Endothelial cell of umbilical vein (primary cell): ENCODE measurements at regions not wholly inside any gene's neighbourhood (a gene's known extent, or its start where the extent isn't known, plus 50 kb on each side); places are given as distances from the start of the nearest gene placed in this dataset.

Experiments
- BruUV-seq: library from RNA; stranded (reverse); fragments of 400-500 nt; replicated peaks from 2 replicates; lab custom pipeline; 2021; lab: Mats Ljungman, UMichigan
- CTCF ChIA-PET: fragments of 300-600, 350-600 bp; sonication (Branson Sonifier 250); formaldehyde crosslinking; loops from one replicate; lab custom pipeline; 2021; ENCODE audit warnings: antibody characterized with exemption, inconsistent platforms; lab: Charles Lee
- POLR2A ChIA-PET: fragments of 300-600, 350-600 bp; sonication (Branson Sonifier 250); formaldehyde crosslinking; loops from one replicate; lab custom pipeline; 2021; ENCODE audit warnings: antibody characterized with exemption, inconsistent platforms; lab: Charles Lee
- DNase-seq: peaks from one replicate; pipeline ENCODE4 v3.0.0-alpha.2; 2011; ENCODE audit warnings: low read depth, low spot score
- FAIRE-seq: peaks from 2 replicates; lab custom pipeline; 2011; peaks lifted over from hg19 to GRCh38; lab: Jason Lieb, UNC
- H2AFZ ChIP-seq: 2 replicates; pipeline ENCODE4 v1.6.0; 2012; ENCODE audit warnings: low read depth, low read length, control low read depth, inconsistent platforms
- H3K27ac ChIP-seq: 2 replicates; pipeline ENCODE4 v1.5.1; 2011; ENCODE audit warnings: low read depth, mild to moderate bottlenecking, control low read depth, low read length, moderate library complexity; ENCODE audit not compliant: insufficient read depth
- H3K27me3 ChIP-seq, 2 experiments: 2 replicates each; pipeline versions ENCODE4 v1.6.0 to v1.6.1; 2011; ENCODE audit warnings: low read length in 2 of 2, mixed read lengths in 1 of 2; ENCODE audit not compliant: control insufficient read depth in 2 of 2, insufficient read depth in 2 of 2
- H3K36me3 ChIP-seq, 2 experiments: 2 replicates in 1 of 2; 3 replicates in 1 of 2; pipeline ENCODE4 v1.5.1; 2011; ENCODE audit warnings: low read length in 2 of 2, mild to moderate bottlenecking in 1 of 2, moderate library complexity in 1 of 2; ENCODE audit not compliant: control insufficient read depth in 2 of 2, insufficient read depth in 2 of 2; ENCODE audit errors: extremely low read depth in 1 of 2
- H3K4me1 ChIP-seq: 3 replicates; pipeline ENCODE4 v1.5.1; 2011; ENCODE audit warnings: mild to moderate bottlenecking, low read length; ENCODE audit not compliant: control insufficient read depth, insufficient read depth; ENCODE audit errors: extremely low read depth
- H3K4me2 ChIP-seq: 2 replicates; pipeline ENCODE4 v1.6.1; 2011; ENCODE audit warnings: low read length, control low read depth, mixed read lengths; ENCODE audit not compliant: insufficient read depth
- H3K4me3 ChIP-seq, 3 experiments: fragments of 200-600 bp in 1 of 3; sonication (generic), shearing (Covaris generic) in 1 of 3; replicated peaks in 1 of 3; 2 replicates each; pipeline ENCODE4 v1.5.1; 2011 to 2016; ENCODE audit warnings: control low read depth in 3 of 3, low read length in 3 of 3, mild to moderate bottlenecking in 2 of 3, inconsistent platforms in 1 of 3, low read depth in 1 of 3, moderate library complexity in 1 of 3; ENCODE audit not compliant: insufficient read depth in 1 of 3
- H3K79me2 ChIP-seq: 2 replicates; pipeline ENCODE4 v1.6.0; 2012; ENCODE audit warnings: low read length, inconsistent platforms; ENCODE audit not compliant: control insufficient read depth, insufficient read depth
- H3K9ac ChIP-seq: replicated peaks from 2 replicates; pipeline ENCODE3; 2011; ENCODE audit warnings: low read length, control low read depth; ENCODE audit not compliant: insufficient read depth; ENCODE audit errors: extremely low read depth
- H3K9me1 ChIP-seq: replicated peaks from 3 replicates; pipeline ENCODE4 v1.6.0; 2011; ENCODE audit warnings: mild to moderate bottlenecking, low read length; ENCODE audit not compliant: control insufficient read depth, insufficient read depth; ENCODE audit errors: extremely low read depth
- H3K9me3 ChIP-seq: replicated peaks from 2 replicates; pipeline ENCODE4 v1.5.1; 2012; ENCODE audit warnings: low read length, inconsistent platforms; ENCODE audit not compliant: control insufficient read depth, insufficient read depth
- H4K20me1 ChIP-seq: replicated peaks from 2 replicates; pipeline ENCODE3; 2011; ENCODE audit warnings: mild to moderate bottlenecking, low read length; ENCODE audit not compliant: control insufficient read depth, insufficient read depth; ENCODE audit errors: extremely low read depth
- EZH2 ChIP-seq: IDR thresholded peaks from 2 replicates; pipeline ENCODE4 v1.6.1; 2012; ENCODE audit warnings: borderline replicate concordance, low read depth, mild to moderate bottlenecking, moderate library complexity, low read length, inconsistent platforms; ENCODE audit not compliant: severe bottlenecking
- FOS ChIP-seq: IDR thresholded peaks from 2 replicates; pipeline ENCODE4 v1.6.1; 2011; ENCODE audit warnings: mild to moderate bottlenecking, low read length, moderate library complexity, borderline replicate concordance; ENCODE audit not compliant: insufficient read depth
- GATA2 ChIP-seq: IDR thresholded peaks from 2 replicates; pipeline ENCODE4 v1.7.0; 2011; ENCODE audit warnings: low read depth, mild to moderate bottlenecking, moderate library complexity, mixed read lengths, low read length; ENCODE audit not compliant: insufficient read length, insufficient read depth
- JUN ChIP-seq: IDR thresholded peaks from 2 replicates; pipeline ENCODE4 v1.6.1; 2011; ENCODE audit warnings: borderline replicate concordance, low read depth; ENCODE audit not compliant: insufficient read length, insufficient read depth
- MYC ChIP-seq: IDR thresholded peaks from one replicate; pipeline ENCODE4 v1.6.1; 2011; ENCODE audit warnings: mild to moderate bottlenecking, low read depth, low read length
- POLR2A ChIP-seq: IDR thresholded peaks from 2 replicates; pipeline ENCODE4 v1.6.1; 2012; ENCODE audit warnings: low read depth, mild to moderate bottlenecking, control low read depth, low read length
- POLR2AphosphoS5 ChIP-seq: IDR thresholded peaks from 2 replicates; pipeline ENCODE4 v1.6.1; 2012; ENCODE audit warnings: low read depth, mild to moderate bottlenecking, control low read depth, low read length, moderate library complexity; ENCODE audit not compliant: insufficient read depth
- dilution Hi-C: fragments of 300-500 bp; cut with MboI; formaldehyde crosslinking; loops from one replicate; pipeline ENCODE4 v1.15.0; 2019; ENCODE audit warnings: low sequenced_read_pairs; ENCODE audit not compliant: extremely low pct_ligation_motif_present
- intact Hi-C: fragments of 100-400 bp; cut with micrococcal nuclease; formaldehyde crosslinking; loops from one replicate; pipeline ENCODE4 v1.10.0; 2022
- TF ChIP-seq, protein P1 (sequence below): IDR thresholded peaks from 2 replicates; pipeline ENCODE4 v1.6.1; 2011; ENCODE audit not compliant: insufficient read depth, insufficient read length
- TF ChIP-seq, protein P2 (sequence below), 2 donors: IDR thresholded peaks; 1 replicate in 1 of 2; 2 replicates in 1 of 2; pipeline ENCODE4 v1.5.1; 2011; ENCODE audit warnings: low read length in 2 of 2, mild to moderate bottlenecking in 2 of 2, moderate library complexity in 2 of 2, control low read depth in 1 of 2, inconsistent platforms in 1 of 2, low read depth in 1 of 2; ENCODE audit not compliant: insufficient read depth in 1 of 2; ENCODE audit errors: extremely low read depth in 1 of 2

DNA sequence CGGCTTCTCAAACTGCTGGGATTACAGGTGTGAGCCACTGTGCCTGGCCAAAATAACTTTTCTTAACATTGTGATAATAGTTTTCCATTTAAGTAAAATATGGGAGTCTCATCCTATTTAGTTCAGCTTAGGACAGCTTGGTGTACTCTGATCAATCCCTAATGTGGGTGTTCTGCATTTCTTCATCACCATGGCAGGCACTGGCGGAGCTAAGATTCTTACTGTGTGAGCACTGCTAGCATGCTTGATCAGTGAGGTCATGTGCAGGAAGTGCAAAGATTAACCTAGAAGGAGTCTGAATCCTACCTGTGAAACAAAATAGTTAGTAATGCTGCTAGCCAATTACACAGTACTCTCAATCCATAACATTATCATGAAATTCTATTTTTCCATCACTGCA is 1684.2 kb upstream of the SLC10A2 start:
- POLR2A ChIA-PET = no interaction called here
- Histone ChIP-seq H3K36me3 (no peaks in the 10 kb centered on the region), H3K9me3 (no peaks in the 10 kb centered on the region), H3K4me3 (no peak overlapping the region), H3K27ac (no peak overlapping the region), H3K79me2 (no peaks in the 10 kb centered on the region), H4K20me1 (no peaks in the 10 kb centered on the region), H3K27me3 (no peaks in the 10 kb centered on the region), H3K9me1 (no peaks in the 10 kb centered on the region), H3K9ac (no peak overlapping the region), H2AFZ (no peak overlapping the region), H3K4me1 (no peaks in the 10 kb centered on the region), H3K4me2 (no peak overlapping the region)
- dilution Hi-C loops (no loop called here), intact Hi-C loops (no loop called here)
- DNase-seq (no peak), FAIRE-seq (no peak)
- TF ChIP-seq MYC = no peak
- no peak for TF ChIP-seq POLR2AphosphoS5
- no peak for TF ChIP-seq EZH2
- TF ChIP-seq, protein P1, sequence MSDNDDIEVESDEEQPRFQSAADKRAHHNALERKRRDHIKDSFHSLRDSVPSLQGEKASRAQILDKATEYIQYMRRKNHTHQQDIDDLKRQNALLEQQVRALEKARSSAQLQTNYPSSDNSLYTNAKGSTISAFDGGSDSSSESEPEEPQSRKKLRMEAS = no peak
- no peak for TF ChIP-seq FOS
- TF ChIP-seq GATA2 = no peak
- TF ChIP-seq, protein P2, sequence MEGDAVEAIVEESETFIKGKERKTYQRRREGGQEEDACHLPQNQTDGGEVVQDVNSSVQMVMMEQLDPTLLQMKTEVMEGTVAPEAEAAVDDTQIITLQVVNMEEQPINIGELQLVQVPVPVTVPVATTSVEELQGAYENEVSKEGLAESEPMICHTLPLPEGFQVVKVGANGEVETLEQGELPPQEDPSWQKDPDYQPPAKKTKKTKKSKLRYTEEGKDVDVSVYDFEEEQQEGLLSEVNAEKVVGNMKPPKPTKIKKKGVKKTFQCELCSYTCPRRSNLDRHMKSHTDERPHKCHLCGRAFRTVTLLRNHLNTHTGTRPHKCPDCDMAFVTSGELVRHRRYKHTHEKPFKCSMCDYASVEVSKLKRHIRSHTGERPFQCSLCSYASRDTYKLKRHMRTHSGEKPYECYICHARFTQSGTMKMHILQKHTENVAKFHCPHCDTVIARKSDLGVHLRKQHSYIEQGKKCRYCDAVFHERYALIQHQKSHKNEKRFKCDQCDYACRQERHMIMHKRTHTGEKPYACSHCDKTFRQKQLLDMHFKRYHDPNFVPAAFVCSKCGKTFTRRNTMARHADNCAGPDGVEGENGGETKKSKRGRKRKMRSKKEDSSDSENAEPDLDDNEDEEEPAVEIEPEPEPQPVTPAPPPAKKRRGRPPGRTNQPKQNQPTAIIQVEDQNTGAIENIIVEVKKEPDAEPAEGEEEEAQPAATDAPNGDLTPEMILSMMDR (IDR thresholded peaks at IDR 0.05; ENCODE audit: extremely low read depth in 1 of 2, insufficient read depth in 1 of 2, low read depth in 1 of 2, low read length in 2 of 2) = no peak
- TF ChIP-seq POLR2A = no peak
- no peak for TF ChIP-seq JUN
- CTCF ChIA-PET = interaction anchor here (1.0 to 2.4 kb wide), 2 partner anchors 23 to 42 kb away, joined by 3 to 7 read pairs; no protein-coding TSS in a partner anchor
- BruUV-seq = no TSS peak
